Karpas-422 (cell line): ENCODE measurements at regions not wholly inside any gene's neighbourhood (a gene's known extent, or its start where the extent isn't known, plus 50 kb on each side); places are given as distances from the start of the nearest gene placed in this dataset.
"Not testable (repeated sequence)": the region's sequence is repeated elsewhere in the genome, so short reads cannot be mapped to it uniquely, and the experiment has no call there.

ENCODE experiments used
- DNase-seq: peaks from one replicate; pipeline ENCODE4 v3.0.0-alpha.2; 2015
- H2AFZ ChIP-seq: fragments of 200-600 bp; sonication (generic); 2 replicates; pipeline ENCODE4 v1.6.1; 2014; ENCODE audit warnings: antibody characterized with exemption, low read length, mixed read lengths
- H3K27ac ChIP-seq: fragments of 200-600 bp; sonication (generic); 2 replicates; pipeline ENCODE4 v1.5.1; 2014; ENCODE audit warnings: mild to moderate bottlenecking, low read length, moderate library complexity
- H3K27me3 ChIP-seq: fragments of 200-600 bp; sonication (generic); 2 replicates; pipeline ENCODE4 v1.6.1; 2014; ENCODE audit warnings: low read length, mixed read lengths
- H3K36me3 ChIP-seq: fragments of 200-600 bp; sonication (generic); 2 replicates; pipeline ENCODE4 v1.6.1; 2014; ENCODE audit warnings: low read length, mixed read lengths; ENCODE audit not compliant: insufficient read depth
- H3K4me1 ChIP-seq: fragments of 200-600 bp; sonication (generic); 2 replicates; pipeline ENCODE4 v1.6.1; 2014; ENCODE audit warnings: mild to moderate bottlenecking, low read length, mixed read lengths
- H3K4me2 ChIP-seq: fragments of 200-600 bp; sonication (generic); 2 replicates; pipeline ENCODE4 v1.6.1; 2014; ENCODE audit warnings: low read length, low read depth, mild to moderate bottlenecking; ENCODE audit not compliant: poor library complexity, severe bottlenecking
- H3K4me3 ChIP-seq: fragments of 200-600 bp; sonication (generic); 2 replicates; pipeline ENCODE4 v1.5.1; 2014; ENCODE audit warnings: mild to moderate bottlenecking, antibody characterized with exemption, low read length, mixed read lengths
- H3K79me2 ChIP-seq: fragments of 200-600 bp; sonication (generic); 2 replicates; pipeline ENCODE4 v1.6.1; 2014; ENCODE audit warnings: mild to moderate bottlenecking, low read length, mixed read lengths
- H3K9ac ChIP-seq: fragments of 200-600 bp; sonication (generic); 2 replicates; pipeline ENCODE4 v1.6.0; 2014; ENCODE audit warnings: low read length
- H3K9me2 ChIP-seq: fragments of 200-600 bp; sonication (generic), shearing (Covaris generic); replicated peaks from 2 replicates; pipeline ENCODE4 v1.6.0; 2014; ENCODE audit warnings: mild to moderate bottlenecking, low read length, moderate library complexity; ENCODE audit not compliant: insufficient read depth
- H3K9me3 ChIP-seq: fragments of 300-700, 200-600 bp; sonication (generic); 2 replicates; pipeline ENCODE4 v1.6.1; 2014; ENCODE audit warnings: low read length, mixed read lengths
- H4K20me1 ChIP-seq: fragments of 200-600 bp; sonication (generic); 2 replicates; pipeline ENCODE4 v1.6.1; 2014; ENCODE audit warnings: mild to moderate bottlenecking, antibody characterized with exemption, low read length, low read depth; ENCODE audit not compliant: insufficient read depth

DNA sequence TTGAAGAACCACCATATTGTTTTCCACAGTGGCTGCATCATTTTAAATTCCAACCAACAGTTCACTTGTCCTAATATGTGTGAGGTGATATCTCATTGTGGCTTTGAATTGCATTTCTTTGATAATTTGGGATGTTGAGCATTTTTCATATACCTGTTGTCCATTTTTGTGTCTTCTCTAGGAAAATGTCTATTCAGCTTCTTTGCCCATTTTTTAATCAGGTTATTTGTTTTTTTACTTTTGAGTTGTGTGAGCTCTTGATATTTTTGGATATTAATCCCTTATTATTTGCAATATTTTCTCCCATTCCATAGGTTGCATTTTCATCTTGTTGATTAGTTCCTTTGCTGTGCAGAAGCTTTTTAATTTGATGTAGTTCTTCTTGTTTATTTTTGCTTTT is 95.1 kb upstream of the CCDC71L start:
- H4K20me1 ChIP-seq = no peaks in the 10 kb centered on the region
- H3K4me2 ChIP-seq = no peak overlapping the region
- H3K27me3 ChIP-seq = 0 out of 2 replicates have a peak, but pooled peaks cover 2% of the 10 kb centered on the region
- no peaks in the 10 kb centered on the region for H3K9me2 ChIP-seq
- H3K4me3 ChIP-seq = no peak overlapping the region
- H3K4me1 ChIP-seq = no peaks in the 10 kb centered on the region
- H3K9ac ChIP-seq = no peak overlapping the region
- no peak overlapping the region for H2AFZ ChIP-seq
- no peaks in the 10 kb centered on the region for H3K79me2 ChIP-seq
- no peaks in the 10 kb centered on the region for H3K9me3 ChIP-seq
- H3K27ac ChIP-seq = no peak overlapping the region
- H3K36me3 ChIP-seq = no peaks in the 10 kb centered on the region
- no peak for DNase-seq

DNA sequence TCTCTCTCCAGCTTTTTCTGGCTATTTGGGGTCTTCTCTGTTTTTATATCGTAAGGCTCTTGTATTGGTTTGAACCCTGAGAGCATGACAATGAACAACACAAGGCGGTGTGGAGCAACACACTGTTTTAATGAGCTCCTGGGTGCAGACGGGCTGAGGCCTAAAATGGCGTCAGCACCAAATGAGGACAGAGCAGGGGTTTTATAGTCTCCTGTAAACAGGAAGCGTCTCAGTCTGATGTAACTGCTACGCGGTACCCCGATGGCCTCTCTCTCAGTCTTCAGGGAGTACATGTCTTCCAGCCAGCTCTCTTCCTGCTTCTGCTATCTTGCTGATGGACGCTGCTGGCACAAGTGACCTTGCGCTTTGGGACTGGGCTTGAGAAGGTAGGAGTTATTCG is 95.9 kb upstream of the CCDC71L start:
- Histone ChIP-seq H3K9ac (no peak overlapping the region), H3K27me3 (0 out of 2 replicates have a peak, but pooled peaks cover 2% of the 10 kb centered on the region), H2AFZ (no peak overlapping the region), H3K79me2 (no peaks in the 10 kb centered on the region), H3K36me3 (no peaks in the 10 kb centered on the region), H3K4me3 (no peak overlapping the region), H3K4me1 (no peaks in the 10 kb centered on the region), H3K4me2 (no peak overlapping the region), H3K27ac (no peak overlapping the region), H3K9me2 (no peaks in the 10 kb centered on the region), H4K20me1 (no peaks in the 10 kb centered on the region), H3K9me3 (no peaks in the 10 kb centered on the region)
- DNase-seq = no peak

DNA sequence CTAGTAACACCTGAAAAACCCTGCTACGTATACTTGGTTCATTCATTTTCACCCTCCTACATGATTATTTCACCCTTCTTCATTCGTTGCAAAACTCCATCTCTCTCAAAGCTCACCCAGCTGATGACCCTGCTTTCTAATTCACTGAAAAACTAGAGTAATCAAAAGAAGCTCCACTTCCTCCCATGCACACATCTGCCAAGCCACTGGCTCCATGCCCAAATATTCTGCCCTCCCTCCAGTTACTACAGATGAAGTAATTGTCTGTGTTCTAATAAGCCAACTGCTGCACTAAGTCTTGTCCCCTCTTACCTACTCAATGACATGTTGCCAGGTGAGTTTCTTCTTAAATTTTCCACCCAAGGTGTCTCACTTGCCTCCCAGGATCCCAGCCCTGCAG is 96.9 kb upstream of the CCDC71L start:
- H2AFZ ChIP-seq = no peak overlapping the region
- H3K27ac ChIP-seq = no peak overlapping the region
- no peak for DNase-seq
- no peaks in the 10 kb centered on the region for H3K27me3 ChIP-seq
- no peaks in the 10 kb centered on the region for H3K9me3 ChIP-seq
- no peaks in the 10 kb centered on the region for H3K36me3 ChIP-seq
- no peak overlapping the region for H3K9ac ChIP-seq
- H3K4me1 ChIP-seq = no peaks in the 10 kb centered on the region
- no peaks in the 10 kb centered on the region for H3K9me2 ChIP-seq
- no peak overlapping the region for H3K4me2 ChIP-seq
- no peak overlapping the region for H3K4me3 ChIP-seq
- no peaks in the 10 kb centered on the region for H4K20me1 ChIP-seq
- no peaks in the 10 kb centered on the region for H3K79me2 ChIP-seq

DNA sequence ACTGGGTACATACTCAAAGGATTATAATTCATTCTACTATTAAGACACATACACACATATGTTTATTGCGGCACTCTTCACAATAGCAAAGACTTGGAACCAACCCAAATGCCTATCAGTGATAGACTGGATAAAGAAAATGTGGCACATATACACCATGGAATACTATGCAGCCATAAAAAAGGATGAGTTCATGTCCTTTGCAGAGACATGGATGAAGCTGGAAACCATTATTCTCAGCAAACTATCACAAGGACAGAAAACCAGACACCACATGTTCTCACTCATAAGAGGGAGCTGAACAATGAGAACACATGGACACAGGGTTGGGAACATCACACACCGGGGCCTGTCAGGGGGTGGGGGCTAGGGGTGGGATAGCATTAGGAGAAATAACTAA is 101.9 kb upstream of the CCDC71L start:
- not testable (repeated sequence) for H2AFZ ChIP-seq, H3K4me1 ChIP-seq, H3K4me2 ChIP-seq, H3K79me2 ChIP-seq, H3K27ac ChIP-seq, H3K27me3 ChIP-seq, H3K9me3 ChIP-seq, H3K9me2 ChIP-seq, H3K9ac ChIP-seq, DNase-seq, H3K4me3 ChIP-seq, H4K20me1 ChIP-seq, H3K36me3 ChIP-seq

DNA sequence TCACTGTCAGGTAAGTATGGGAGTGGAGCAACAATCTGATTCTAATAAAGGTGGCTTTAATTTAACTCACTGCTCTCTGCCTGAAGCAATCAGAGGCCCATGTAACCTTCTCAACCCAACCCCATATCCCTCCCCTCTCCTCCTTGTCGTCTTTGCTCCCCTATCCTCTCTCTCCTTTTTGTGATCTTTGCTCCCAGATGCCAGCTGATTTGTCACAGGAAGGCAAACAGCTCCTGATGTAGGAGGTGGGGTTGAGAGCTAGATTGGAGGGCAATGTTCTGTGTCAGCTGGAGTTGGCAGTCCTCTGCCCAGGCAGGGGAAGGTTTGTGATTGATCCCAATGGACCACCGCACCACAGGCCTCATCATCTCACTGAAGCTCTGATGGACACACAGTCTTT is 101.4 kb upstream of the PIK3CG start:
- no peaks in the 10 kb centered on the region for H3K27me3 ChIP-seq
- no peaks in the 10 kb centered on the region for H4K20me1 ChIP-seq
- no peaks in the 10 kb centered on the region for H3K9me2 ChIP-seq
- H3K9ac ChIP-seq = no peak overlapping the region
- H3K9me3 ChIP-seq = no peaks in the 10 kb centered on the region
- H3K36me3 ChIP-seq = no peaks in the 10 kb centered on the region
- DNase-seq = no peak
- no peak overlapping the region for H3K27ac ChIP-seq
- peaks cover 7% of the 10 kb centered on the region for H3K4me1 ChIP-seq
- H3K4me2 ChIP-seq = no peak overlapping the region
- H3K79me2 ChIP-seq = no peaks in the 10 kb centered on the region
- no peak overlapping the region for H3K4me3 ChIP-seq
- H2AFZ ChIP-seq = no peak overlapping the region

GRCh38 chr7:106765727-106766355 is 99.2 kb upstream of the PIK3CG start:
- Histone ChIP-seq H3K4me3 (no peak overlapping the region), H3K27me3 (no peaks in the 10 kb centered on the region), H3K9me2 (no peaks in the 10 kb centered on the region), H3K27ac (no peak overlapping the region), H2AFZ (no peak overlapping the region), H3K4me1 (peaks cover 7% of the 10 kb centered on the region), H3K4me2 (no peak overlapping the region), H3K9me3 (no peaks in the 10 kb centered on the region), H3K9ac (no peak overlapping the region), H3K79me2 (no peaks in the 10 kb centered on the region), H3K36me3 (no peaks in the 10 kb centered on the region), H4K20me1 (no peaks in the 10 kb centered on the region)
- DNase-seq = no peak

DNA sequence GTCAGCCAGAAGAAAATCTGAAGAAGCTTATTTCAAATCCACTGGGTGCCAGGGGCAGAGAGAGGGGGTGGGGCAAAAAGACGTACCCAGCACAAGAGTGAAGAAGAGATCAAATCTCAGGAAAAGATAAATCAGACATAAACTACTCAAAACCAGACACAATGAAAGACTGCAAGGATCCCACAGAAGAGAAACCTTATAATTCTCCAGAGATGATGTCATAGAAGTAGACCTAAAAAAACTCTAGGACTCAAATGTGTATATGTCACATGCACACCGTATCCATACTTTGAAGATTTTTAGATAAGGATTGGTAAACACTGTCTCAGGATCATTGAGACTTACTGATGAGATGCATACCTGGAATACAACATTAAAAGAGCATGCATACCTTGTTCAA is 98.5 kb upstream of the PIK3CG start:
- Histone ChIP-seq H3K4me3 (no peak overlapping the region), H3K27ac (no peak overlapping the region), H3K9ac (no peak overlapping the region), H3K79me2 (no peaks in the 10 kb centered on the region), H2AFZ (no peak overlapping the region), H3K9me3 (no peaks in the 10 kb centered on the region), H3K9me2 (no peaks in the 10 kb centered on the region), H4K20me1 (no peaks in the 10 kb centered on the region), H3K36me3 (no peaks in the 10 kb centered on the region), H3K4me1 (peaks cover 7% of the 10 kb centered on the region), H3K4me2 (no peak overlapping the region), H3K27me3 (no peaks in the 10 kb centered on the region)
- DNase-seq = no peak

GRCh38 chr7:106767078-106767477 is 98.0 kb upstream of the PIK3CG start:
- Histone ChIP-seq H3K27ac (no peak overlapping the region), H3K4me3 (no peak overlapping the region), H3K4me1 (peaks cover 7% of the 10 kb centered on the region), H2AFZ (no peak overlapping the region), H3K9me3 (no peaks in the 10 kb centered on the region), H3K79me2 (no peaks in the 10 kb centered on the region), H3K27me3 (no peaks in the 10 kb centered on the region), H3K4me2 (no peak overlapping the region), H4K20me1 (no peaks in the 10 kb centered on the region), H3K36me3 (no peaks in the 10 kb centered on the region), H3K9ac (no peak overlapping the region), H3K9me2 (no peaks in the 10 kb centered on the region)
- DNase-seq = no peak
